ENCODE measurements at regions not wholly inside any gene's neighbourhood (a gene's known extent, or its start where the extent isn't known, plus 50 kb on each side); places are given as distances from the start of the nearest gene placed in this dataset.

GRCh38 chr9:95370064-95370463 lies 52.6 kb upstream of the FANCC start:
- H3K4me3 ChIP-seq (ENCODE audit: low read depth, low read length), result no peak overlapping the region
- H3K36me3 ChIP-seq, result no peaks in the 10 kb centered on the region
- no peaks in the 10 kb centered on the region for H3K27me3 ChIP-seq (ENCODE audit: insufficient read depth, low read depth, severe bottlenecking)
- H3K27ac ChIP-seq, result no peak overlapping the region
- H3K9me3 ChIP-seq (ENCODE audit: severe bottlenecking), result no peaks in the 10 kb centered on the region
- DNase-seq, result no peak
- TF ChIP-seq, protein P1, sequence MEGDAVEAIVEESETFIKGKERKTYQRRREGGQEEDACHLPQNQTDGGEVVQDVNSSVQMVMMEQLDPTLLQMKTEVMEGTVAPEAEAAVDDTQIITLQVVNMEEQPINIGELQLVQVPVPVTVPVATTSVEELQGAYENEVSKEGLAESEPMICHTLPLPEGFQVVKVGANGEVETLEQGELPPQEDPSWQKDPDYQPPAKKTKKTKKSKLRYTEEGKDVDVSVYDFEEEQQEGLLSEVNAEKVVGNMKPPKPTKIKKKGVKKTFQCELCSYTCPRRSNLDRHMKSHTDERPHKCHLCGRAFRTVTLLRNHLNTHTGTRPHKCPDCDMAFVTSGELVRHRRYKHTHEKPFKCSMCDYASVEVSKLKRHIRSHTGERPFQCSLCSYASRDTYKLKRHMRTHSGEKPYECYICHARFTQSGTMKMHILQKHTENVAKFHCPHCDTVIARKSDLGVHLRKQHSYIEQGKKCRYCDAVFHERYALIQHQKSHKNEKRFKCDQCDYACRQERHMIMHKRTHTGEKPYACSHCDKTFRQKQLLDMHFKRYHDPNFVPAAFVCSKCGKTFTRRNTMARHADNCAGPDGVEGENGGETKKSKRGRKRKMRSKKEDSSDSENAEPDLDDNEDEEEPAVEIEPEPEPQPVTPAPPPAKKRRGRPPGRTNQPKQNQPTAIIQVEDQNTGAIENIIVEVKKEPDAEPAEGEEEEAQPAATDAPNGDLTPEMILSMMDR (IDR thresholded peaks at IDR 0.05; ENCODE audit: low read depth, low read length), result no peak

DNA sequence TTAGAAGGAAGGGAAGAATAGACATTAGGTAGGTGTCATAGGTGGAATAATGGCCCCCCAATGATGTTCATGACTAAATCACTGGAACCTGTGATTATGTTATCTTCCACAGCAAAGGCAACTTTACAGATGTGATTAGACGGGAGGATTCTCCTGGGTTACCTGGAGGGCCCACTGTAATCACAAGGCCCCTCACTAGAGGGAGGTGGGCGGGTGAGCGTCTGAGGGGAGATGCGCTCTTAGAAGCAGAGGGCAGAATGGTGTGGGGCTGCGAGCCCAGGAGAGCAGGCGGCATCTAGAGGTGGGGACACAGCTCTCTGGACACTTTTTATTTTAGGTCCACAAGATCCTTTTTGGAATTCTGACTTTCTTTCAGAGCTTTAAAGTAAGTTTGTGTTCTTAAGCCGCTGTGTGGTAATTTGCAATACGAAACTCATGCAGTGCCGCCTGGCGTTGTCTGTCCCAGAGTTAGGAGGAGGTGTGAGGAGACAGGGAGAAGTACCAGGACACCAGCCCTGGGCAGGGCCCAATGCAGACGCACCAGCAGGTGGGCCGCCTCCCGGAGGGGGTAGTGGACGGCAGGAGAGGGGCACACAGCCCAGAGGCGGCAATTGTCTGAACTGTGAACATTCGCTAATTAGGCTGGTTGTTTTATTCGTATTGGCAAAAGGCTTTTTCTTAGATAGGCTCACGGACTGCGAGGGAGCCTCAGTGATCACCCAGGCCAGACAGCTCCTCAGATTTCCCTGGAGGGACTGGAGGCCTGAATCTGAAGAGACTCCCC lies 51.1 kb upstream of the FANCC start:
- Histone ChIP-seq H3K9me3 (ENCODE audit: severe bottlenecking) (no peaks in the 10 kb centered on the region), H3K36me3 (no peaks in the 10 kb centered on the region), H3K4me3 (ENCODE audit: low read depth, low read length) (no peak overlapping the region), H3K27ac (no peak overlapping the region), H3K27me3 (ENCODE audit: insufficient read depth, low read depth, severe bottlenecking) (no peaks in the 10 kb centered on the region)
- TF ChIP-seq, protein P1 (IDR thresholded peaks at IDR 0.05; ENCODE audit: low read depth, low read length), result no peak
- DNase-seq, result no peak

Measured in WERI-Rb-1 (cell line).